ENCODE measurements at regions not wholly inside any gene's neighbourhood (a gene's known extent, or its start where the extent isn't known, plus 50 kb on each side); places are given as distances from the start of the nearest gene placed in this dataset.

DNA sequence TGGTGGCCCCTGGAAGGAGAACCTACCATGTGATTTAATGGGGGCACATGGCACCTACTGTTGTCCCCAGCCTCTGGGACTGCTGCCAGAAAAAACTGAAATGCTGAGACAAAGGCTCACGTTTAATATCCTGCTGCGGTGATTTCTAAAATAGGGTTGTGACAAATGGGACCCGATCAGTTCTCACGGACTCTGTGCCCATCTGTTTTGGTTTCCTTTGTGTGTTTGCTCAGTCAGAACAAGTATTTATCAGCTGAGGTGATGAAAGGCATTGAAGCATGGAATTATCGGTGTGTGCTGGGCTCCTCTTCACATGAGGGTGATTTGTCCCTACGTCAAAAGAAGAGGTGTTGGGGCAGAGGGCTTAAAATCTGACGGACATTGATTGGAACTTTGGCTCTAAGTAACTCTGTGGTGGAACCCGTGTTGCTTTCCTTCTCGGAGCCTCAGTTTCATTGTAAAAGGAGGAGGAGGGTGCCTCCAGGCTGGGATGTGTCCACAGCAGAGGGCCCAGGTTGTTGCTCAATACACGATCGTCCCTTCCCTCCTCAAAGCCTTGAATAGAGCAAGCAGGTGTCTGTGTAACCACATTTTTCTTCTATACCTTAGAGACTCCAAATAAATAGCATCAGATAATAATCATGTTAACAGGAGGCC, 283.3 kb upstream of the RGMA start:
- Histone ChIP-seq H3K36me3 (ENCODE audit: control insufficient read depth in 2 of 3, insufficient read depth in 3 of 3, low read length in 3 of 3) (no peaks in the 10 kb centered on the region), H3K4me3 (ENCODE audit: low read length in 3 of 3) (no peak overlapping the region), H3K4me1 (ENCODE audit: control insufficient read depth in 2 of 3, insufficient read depth in 2 of 3, low read depth in 1 of 3, low read length in 3 of 3) (no peaks in the 10 kb centered on the region), H3K9me3 (ENCODE audit: control insufficient read depth in 2 of 3, insufficient read depth in 1 of 3, low read length in 3 of 3) (no peaks in the 10 kb centered on the region), H3K9ac (ENCODE audit: low read length in 3 of 3) (no peak overlapping the region), H3K27ac (ENCODE audit: low read depth in 2 of 2, low read length in 2 of 2) (no peak overlapping the region), H3K27me3 (ENCODE audit: control insufficient read depth, insufficient read depth, low read length) (no peaks in the 10 kb centered on the region)
- intact Hi-C loops (cut with DNase I) = no loop called here
- DNase-seq (no peak), FAIRE-seq (no peak)
- TF ChIP-seq, protein P1, sequence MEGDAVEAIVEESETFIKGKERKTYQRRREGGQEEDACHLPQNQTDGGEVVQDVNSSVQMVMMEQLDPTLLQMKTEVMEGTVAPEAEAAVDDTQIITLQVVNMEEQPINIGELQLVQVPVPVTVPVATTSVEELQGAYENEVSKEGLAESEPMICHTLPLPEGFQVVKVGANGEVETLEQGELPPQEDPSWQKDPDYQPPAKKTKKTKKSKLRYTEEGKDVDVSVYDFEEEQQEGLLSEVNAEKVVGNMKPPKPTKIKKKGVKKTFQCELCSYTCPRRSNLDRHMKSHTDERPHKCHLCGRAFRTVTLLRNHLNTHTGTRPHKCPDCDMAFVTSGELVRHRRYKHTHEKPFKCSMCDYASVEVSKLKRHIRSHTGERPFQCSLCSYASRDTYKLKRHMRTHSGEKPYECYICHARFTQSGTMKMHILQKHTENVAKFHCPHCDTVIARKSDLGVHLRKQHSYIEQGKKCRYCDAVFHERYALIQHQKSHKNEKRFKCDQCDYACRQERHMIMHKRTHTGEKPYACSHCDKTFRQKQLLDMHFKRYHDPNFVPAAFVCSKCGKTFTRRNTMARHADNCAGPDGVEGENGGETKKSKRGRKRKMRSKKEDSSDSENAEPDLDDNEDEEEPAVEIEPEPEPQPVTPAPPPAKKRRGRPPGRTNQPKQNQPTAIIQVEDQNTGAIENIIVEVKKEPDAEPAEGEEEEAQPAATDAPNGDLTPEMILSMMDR (IDR thresholded peaks at IDR 0.05; ENCODE audit: borderline replicate concordance, extremely low read depth, insufficient read depth) = no peak

DNA sequence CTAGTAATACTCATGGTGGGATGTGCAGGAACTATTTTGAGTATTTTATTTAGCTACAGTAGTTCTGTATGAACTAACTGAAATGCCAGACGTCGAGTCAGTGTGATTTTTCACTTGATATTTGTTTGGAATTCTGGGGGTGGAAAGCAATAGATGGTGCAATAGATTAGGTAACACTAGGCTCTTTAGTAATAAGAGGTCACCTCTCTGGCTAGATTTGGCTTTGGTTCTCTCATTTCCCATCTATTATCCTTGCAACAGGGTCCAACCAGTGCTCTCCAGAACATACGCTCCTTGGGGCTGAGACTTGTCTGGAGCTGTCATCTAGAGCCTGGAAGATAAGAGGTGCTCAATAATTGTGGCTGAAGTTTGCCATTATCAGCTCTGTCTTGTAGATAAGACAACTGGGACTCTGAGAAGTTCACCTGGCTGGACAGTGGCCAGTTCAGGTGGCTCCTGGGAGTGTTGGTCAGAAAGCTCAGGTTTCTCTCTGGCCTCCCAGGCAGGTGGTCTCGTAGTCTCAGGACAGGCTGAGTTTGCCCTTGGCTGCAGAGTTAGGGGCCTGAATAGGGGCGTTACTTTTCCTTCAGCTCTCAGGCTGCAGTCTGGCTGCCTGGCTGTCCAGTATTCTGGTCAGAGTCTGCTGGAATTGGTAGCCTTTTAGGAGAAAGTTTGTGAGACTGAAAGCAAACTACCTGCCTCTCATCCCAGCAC, 277.5 kb upstream of the RGMA start:
- TF ChIP-seq, protein P1 (IDR thresholded peaks at IDR 0.05; ENCODE audit: borderline replicate concordance, extremely low read depth, insufficient read depth) = no peak

DNA sequence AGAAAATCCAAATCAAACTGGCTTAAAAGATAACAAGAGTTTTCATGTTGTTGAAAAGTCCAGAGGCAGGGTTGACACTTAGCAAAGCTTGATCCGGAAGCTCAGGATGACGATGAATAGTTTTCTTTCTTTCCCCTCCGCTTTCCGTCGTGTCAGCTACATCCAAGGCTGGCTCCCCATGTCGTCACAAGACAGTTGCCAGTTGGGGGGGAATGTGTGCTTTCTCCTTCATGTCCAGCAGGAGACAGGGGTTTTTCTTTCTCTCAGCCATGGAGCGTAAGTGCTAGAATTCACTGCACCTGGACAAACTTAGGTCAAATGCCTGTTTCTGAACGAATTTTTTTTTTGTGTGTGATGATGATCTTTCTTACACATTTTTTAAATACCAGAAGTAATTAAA, 273.8 kb upstream of the RGMA start:
- FAIRE-seq = no peak
- Histone ChIP-seq H3K9ac (ENCODE audit: low read length in 3 of 3) (no peak overlapping the region), H3K4me1 (ENCODE audit: control insufficient read depth in 2 of 3, insufficient read depth in 2 of 3, low read depth in 1 of 3, low read length in 3 of 3) (no peaks in the 10 kb centered on the region), H3K4me3 (ENCODE audit: low read length in 3 of 3) (no peak overlapping the region), H3K36me3 (ENCODE audit: control insufficient read depth in 2 of 3, insufficient read depth in 3 of 3, low read length in 3 of 3) (no peaks in the 10 kb centered on the region), H3K27ac (ENCODE audit: low read depth in 2 of 2, low read length in 2 of 2) (no peak overlapping the region), H3K9me3 (ENCODE audit: control insufficient read depth in 2 of 3, insufficient read depth in 1 of 3, low read length in 3 of 3) (no peaks in the 10 kb centered on the region), H3K27me3 (ENCODE audit: control insufficient read depth, insufficient read depth, low read length) (no peaks in the 10 kb centered on the region)
- TF ChIP-seq, protein P1 (IDR thresholded peaks at IDR 0.05; ENCODE audit: borderline replicate concordance, extremely low read depth, insufficient read depth) = no peak
- intact Hi-C loops (cut with DNase I) = no loop called here
- peak in 3 of 5 donors; percentile 42 to 63 (median 49) for DNase-seq

More for the DNA sequence above, 277.5 kb upstream of the RGMA start:
- DNase-seq = no peak
- no peak for FAIRE-seq
- H3K36me3 ChIP-seq (ENCODE audit: control insufficient read depth in 2 of 3, insufficient read depth in 3 of 3, low read length in 3 of 3) = no peaks in the 10 kb centered on the region
- no peak overlapping the region for H3K9ac ChIP-seq (ENCODE audit: low read length in 3 of 3)
- H3K4me1 ChIP-seq (ENCODE audit: control insufficient read depth in 2 of 3, insufficient read depth in 2 of 3, low read depth in 1 of 3, low read length in 3 of 3) = no peaks in the 10 kb centered on the region
- no peaks in the 10 kb centered on the region for H3K27me3 ChIP-seq (ENCODE audit: control insufficient read depth, insufficient read depth, low read length)
- no peak overlapping the region for H3K4me3 ChIP-seq (ENCODE audit: low read length in 3 of 3)
- H3K27ac ChIP-seq (ENCODE audit: low read depth in 2 of 2, low read length in 2 of 2) = no peak overlapping the region
- H3K9me3 ChIP-seq (ENCODE audit: control insufficient read depth in 2 of 3, insufficient read depth in 1 of 3, low read length in 3 of 3) = no peaks in the 10 kb centered on the region
- intact Hi-C loops (cut with DNase I) = no loop called here

Data from kidney (tissue), 13 donors.